ENCODE measurements at regions not wholly inside any gene's neighbourhood (a gene's known extent, or its start where the extent isn't known, plus 50 kb on each side); places are given as distances from the start of the nearest gene placed in this dataset.

- no peak overlapping the region for H3K18ac ChIP-seq (ENCODE audit: low read depth in 1 of 2, low read length in 2 of 2)
These were observed 447.2 kb downstream of the KIF2B start for GRCh38 chr17:54269881-54270280.

GRCh38 chr17:54270499-54270898 is 447.8 kb downstream of the KIF2B start:
- no peak overlapping the region for H2BK120ac ChIP-seq (ENCODE audit: low read depth, low read length)
- no peak overlapping the region for H3K27ac ChIP-seq (ENCODE audit: low read length, poor library complexity, severe bottlenecking)
- 50% methylated on average over 1 of the region's 2 CpGs for WGBS
- H2BK15ac ChIP-seq (ENCODE audit: low read depth, poor library complexity, severe bottlenecking): no peak overlapping the region
- H3K4ac ChIP-seq (ENCODE audit: low read depth in 1 of 2, low read length in 2 of 2): no peak overlapping the region
- no peak overlapping the region for H3K18ac ChIP-seq (ENCODE audit: low read depth in 1 of 2, low read length in 2 of 2)
- no peak overlapping the region for H2BK5ac ChIP-seq (ENCODE audit: low read depth, low read length, poor library complexity, severe bottlenecking)
- no peak overlapping the region for H3K9ac ChIP-seq (ENCODE audit: low read length)
- H2AK5ac ChIP-seq (ENCODE audit: low read length, severe bottlenecking): no peak overlapping the region
- H3K14ac ChIP-seq (ENCODE audit: low read length in 2 of 2): no peak overlapping the region
- H3K27me3 ChIP-seq (ENCODE audit: control insufficient read depth in 1 of 2, insufficient read depth in 1 of 2, low read length in 2 of 2): no peaks in the 10 kb centered on the region
- no peak overlapping the region for H4K91ac ChIP-seq (ENCODE audit: low read length)
- no peaks in the 10 kb centered on the region for H3K36me3 ChIP-seq (ENCODE audit: control insufficient read depth in 1 of 2, insufficient read depth in 2 of 2, low read depth in 1 of 2, low read length in 2 of 2)
- H3K23ac ChIP-seq (ENCODE audit: low read length in 2 of 2): no peak overlapping the region
- H4K8ac ChIP-seq (ENCODE audit: low read length): no peak overlapping the region
- H3K4me2 ChIP-seq (ENCODE audit: low read length, poor library complexity, severe bottlenecking): no peak overlapping the region
- H2AFZ ChIP-seq (ENCODE audit: low read depth, low read length): no peak overlapping the region
- H2BK12ac ChIP-seq (ENCODE audit: low read length in 2 of 2): no peak overlapping the region
- no peak for DNase-seq
- no peaks in the 10 kb centered on the region for H3K79me1 ChIP-seq (replicated peaks; ENCODE audit: low read length, poor library complexity, severe bottlenecking)
- peaks cover 19% of the 10 kb centered on the region for H3K9me3 ChIP-seq (ENCODE audit: control insufficient read depth, low read length)
- H3K4me3 ChIP-seq (ENCODE audit: insufficient read depth in 1 of 2, low read depth in 1 of 2, low read length in 2 of 2): no peak overlapping the region
- no peaks in the 10 kb centered on the region for H3K4me1 ChIP-seq (ENCODE audit: control insufficient read depth, insufficient read depth, low read depth, low read length)

More at GRCh38 chr17:54269881-54270280, 447.2 kb downstream of the KIF2B start:
- no peak overlapping the region for H2AK5ac ChIP-seq (ENCODE audit: low read length, severe bottlenecking)
- no peak overlapping the region for H4K91ac ChIP-seq (ENCODE audit: low read length)
- H3K27ac ChIP-seq (ENCODE audit: low read length, poor library complexity, severe bottlenecking): no peak overlapping the region
- no peak overlapping the region for H2BK15ac ChIP-seq (ENCODE audit: low read depth, poor library complexity, severe bottlenecking)
- no peak overlapping the region for H3K4me2 ChIP-seq (ENCODE audit: low read length, poor library complexity, severe bottlenecking)
- no peak overlapping the region for H4K8ac ChIP-seq (ENCODE audit: low read length)
- no peaks in the 10 kb centered on the region for H3K79me1 ChIP-seq (replicated peaks; ENCODE audit: low read length, poor library complexity, severe bottlenecking)
- H3K14ac ChIP-seq (ENCODE audit: low read length in 2 of 2): no peak overlapping the region
- H3K4ac ChIP-seq (ENCODE audit: low read depth in 1 of 2, low read length in 2 of 2): no peak overlapping the region
- DNase-seq: no peak
- H2AFZ ChIP-seq (ENCODE audit: low read depth, low read length): no peak overlapping the region
- no peaks in the 10 kb centered on the region for H3K27me3 ChIP-seq (ENCODE audit: control insufficient read depth in 1 of 2, insufficient read depth in 1 of 2, low read length in 2 of 2)
- H3K9me3 ChIP-seq (ENCODE audit: control insufficient read depth, low read length): peaks cover 15% of the 10 kb centered on the region
- no peaks in the 10 kb centered on the region for H3K36me3 ChIP-seq (ENCODE audit: control insufficient read depth in 1 of 2, insufficient read depth in 2 of 2, low read depth in 1 of 2, low read length in 2 of 2)
- H3K9ac ChIP-seq (ENCODE audit: low read length): no peak overlapping the region
- H3K4me1 ChIP-seq (ENCODE audit: control insufficient read depth, insufficient read depth, low read depth, low read length): no peaks in the 10 kb centered on the region
- H2BK120ac ChIP-seq (ENCODE audit: low read depth, low read length): no peak overlapping the region
- no peak overlapping the region for H3K4me3 ChIP-seq (ENCODE audit: insufficient read depth in 1 of 2, low read depth in 1 of 2, low read length in 2 of 2)
- no peak overlapping the region for H2BK12ac ChIP-seq (ENCODE audit: low read length in 2 of 2)
- 56% methylated on average over 1 of the region's 2 CpGs for WGBS
- H2BK5ac ChIP-seq (ENCODE audit: low read depth, low read length, poor library complexity, severe bottlenecking): no peak overlapping the region
- H3K23ac ChIP-seq (ENCODE audit: low read length in 2 of 2): no peak overlapping the region

- no peak overlapping the region for H3K4me2 ChIP-seq (ENCODE audit: low read length, poor library complexity, severe bottlenecking)
- H2BK15ac ChIP-seq (ENCODE audit: low read depth, poor library complexity, severe bottlenecking): no peak overlapping the region
- no peak for DNase-seq
- no peak overlapping the region for H2BK12ac ChIP-seq (ENCODE audit: low read length in 2 of 2)
- H3K9ac ChIP-seq (ENCODE audit: low read length): no peak overlapping the region
- no peak overlapping the region for H2AFZ ChIP-seq (ENCODE audit: low read depth, low read length)
- H3K14ac ChIP-seq (ENCODE audit: low read length in 2 of 2): no peak overlapping the region
- no peak overlapping the region for H4K8ac ChIP-seq (ENCODE audit: low read length)
- H3K23ac ChIP-seq (ENCODE audit: low read length in 2 of 2): no peak overlapping the region
- no peaks in the 10 kb centered on the region for H3K4me1 ChIP-seq (ENCODE audit: control insufficient read depth, insufficient read depth, low read depth, low read length)
- peaks cover 13% of the 10 kb centered on the region for H3K9me3 ChIP-seq (ENCODE audit: control insufficient read depth, low read length)
- no peak overlapping the region for H2BK120ac ChIP-seq (ENCODE audit: low read depth, low read length)
- H3K4me3 ChIP-seq (ENCODE audit: insufficient read depth in 1 of 2, low read depth in 1 of 2, low read length in 2 of 2): no peak overlapping the region
- no peaks in the 10 kb centered on the region for H3K36me3 ChIP-seq (ENCODE audit: control insufficient read depth in 1 of 2, insufficient read depth in 2 of 2, low read depth in 1 of 2, low read length in 2 of 2)
- H3K79me1 ChIP-seq (replicated peaks; ENCODE audit: low read length, poor library complexity, severe bottlenecking): no peaks in the 10 kb centered on the region
- H2BK5ac ChIP-seq (ENCODE audit: low read depth, low read length, poor library complexity, severe bottlenecking): no peak overlapping the region
- no peak overlapping the region for H3K18ac ChIP-seq (ENCODE audit: low read depth in 1 of 2, low read length in 2 of 2)
- no peak overlapping the region for H3K27ac ChIP-seq (ENCODE audit: low read length, poor library complexity, severe bottlenecking)
- H2AK5ac ChIP-seq (ENCODE audit: low read length, severe bottlenecking): no peak overlapping the region
- no peak overlapping the region for H3K4ac ChIP-seq (ENCODE audit: low read depth in 1 of 2, low read length in 2 of 2)
- H4K91ac ChIP-seq (ENCODE audit: low read length): no peak overlapping the region
- H3K27me3 ChIP-seq (ENCODE audit: control insufficient read depth in 1 of 2, insufficient read depth in 1 of 2, low read length in 2 of 2): no peaks in the 10 kb centered on the region
These were observed 455.1 kb downstream of the KIF2B start for GRCh38 chr17:54277868-54278267.

- Histone ChIP-seq H3K4ac (ENCODE audit: low read depth in 1 of 2, low read length in 2 of 2) (no peak overlapping the region), H3K79me1 (replicated peaks; ENCODE audit: low read length, poor library complexity, severe bottlenecking) (no peaks in the 10 kb centered on the region), H3K9me3 (ENCODE audit: control insufficient read depth, low read length) (peaks cover 7% of the 10 kb centered on the region)
These were observed 458.0 kb downstream of the KIF2B start for GRCh38 chr17:54280741-54281140.

More at GRCh38 chr17:54280741-54281140, 458.0 kb downstream of the KIF2B start:
- H3K9ac ChIP-seq (ENCODE audit: low read length): no peak overlapping the region
- no peak overlapping the region for H2BK12ac ChIP-seq (ENCODE audit: low read length in 2 of 2)
- H4K91ac ChIP-seq (ENCODE audit: low read length): no peak overlapping the region
- no peak overlapping the region for H3K4me2 ChIP-seq (ENCODE audit: low read length, poor library complexity, severe bottlenecking)
- no peak overlapping the region for H3K14ac ChIP-seq (ENCODE audit: low read length in 2 of 2)
- 56% methylated on average over 3 of the region's 3 CpGs for WGBS
- H4K8ac ChIP-seq (ENCODE audit: low read length): no peak overlapping the region
- DNase-seq: no peak
- no peaks in the 10 kb centered on the region for H3K27me3 ChIP-seq (ENCODE audit: control insufficient read depth in 1 of 2, insufficient read depth in 1 of 2, low read length in 2 of 2)
- H3K23ac ChIP-seq (ENCODE audit: low read length in 2 of 2): no peak overlapping the region
- no peak overlapping the region for H2AK5ac ChIP-seq (ENCODE audit: low read length, severe bottlenecking)
- no peak overlapping the region for H3K18ac ChIP-seq (ENCODE audit: low read depth in 1 of 2, low read length in 2 of 2)
- H3K27ac ChIP-seq (ENCODE audit: low read length, poor library complexity, severe bottlenecking): no peak overlapping the region
- H3K4me3 ChIP-seq (ENCODE audit: insufficient read depth in 1 of 2, low read depth in 1 of 2, low read length in 2 of 2): no peak overlapping the region
- H2BK15ac ChIP-seq (ENCODE audit: low read depth, poor library complexity, severe bottlenecking): no peak overlapping the region
- no peak overlapping the region for H2AFZ ChIP-seq (ENCODE audit: low read depth, low read length)
- H3K4me1 ChIP-seq (ENCODE audit: control insufficient read depth, insufficient read depth, low read depth, low read length): no peaks in the 10 kb centered on the region
- no peaks in the 10 kb centered on the region for H3K36me3 ChIP-seq (ENCODE audit: control insufficient read depth in 1 of 2, insufficient read depth in 2 of 2, low read depth in 1 of 2, low read length in 2 of 2)
- no peak overlapping the region for H2BK5ac ChIP-seq (ENCODE audit: low read depth, low read length, poor library complexity, severe bottlenecking)
- no peak overlapping the region for H2BK120ac ChIP-seq (ENCODE audit: low read depth, low read length)
